RWPE1 (cell line): ENCODE measurements at regions not wholly inside any gene's neighbourhood (a gene's known extent, or its start where the extent isn't known, plus 50 kb on each side); places are given as distances from the start of the nearest gene placed in this dataset.

ENCODE experiments used
- CTCF ChIA-PET: fragments of 350-600 bp; sonication (Branson Sonifier 250); formaldehyde crosslinking; extraction: SDS; loops from one replicate; lab custom pipeline; 2021; lab: Yijun Ruan, JAX
- POLR2A ChIA-PET: fragments of 400-600 bp; formaldehyde crosslinking; extraction: SDS; loops from one replicate; lab custom pipeline; 2020; ENCODE audit warnings: antibody characterized with exemption; ENCODE audit not compliant: low non-redundant PET; lab: Yijun Ruan, JAX
- DNase-seq: peaks from one replicate; pipeline ENCODE4 v3.0.0; 2012; ENCODE audit warnings: low spot score
- H3K27ac ChIP-seq: fragments of 450-650 bp; 2 replicates; pipeline ENCODE4 v1.5.1; 2017
- TF ChIP-seq, protein P1 (sequence below): fragments of 450-650 bp; conservative IDR thresholded peaks from 2 replicates; pipeline ENCODE4 v1.5.1; 2017; ENCODE audit warnings: low read depth, mild to moderate bottlenecking

DNA sequence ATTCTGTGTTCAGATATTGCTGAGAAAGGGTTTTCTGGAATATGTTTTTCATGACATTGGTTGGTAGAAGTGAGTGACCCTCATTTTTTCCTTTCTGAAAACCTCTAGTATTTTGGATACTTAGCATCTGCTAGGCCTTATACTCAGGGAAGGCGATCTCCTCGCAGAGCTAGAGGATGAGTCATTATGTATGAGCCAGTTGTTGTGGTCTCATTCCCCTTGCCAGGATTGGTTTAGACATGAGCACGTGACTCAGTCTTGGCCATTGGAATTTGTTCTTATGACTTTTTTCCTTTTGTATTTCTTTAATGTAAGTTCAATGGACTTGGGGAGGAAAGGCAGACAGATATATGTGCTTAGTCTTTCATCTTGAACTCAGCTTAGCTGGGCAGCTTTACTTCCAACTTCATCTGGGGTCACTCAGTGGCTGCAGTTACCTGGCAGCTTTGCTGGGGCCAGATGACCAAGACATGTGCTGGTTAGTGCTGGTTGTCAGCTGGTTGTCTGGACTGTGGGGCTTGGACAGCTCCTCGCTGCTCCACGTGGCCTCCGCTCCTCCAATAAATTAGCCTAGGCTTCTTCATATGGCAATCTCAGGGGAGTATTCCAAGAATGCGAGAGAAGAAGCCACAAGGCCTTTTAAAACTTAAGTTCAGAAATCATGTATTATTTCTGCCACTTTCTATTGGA lies 207.5 kb downstream of the IL20RB start:
- DNase-seq: peak; percentile 69
- CTCF ChIA-PET: interaction anchor here (0.6 kb wide), 1 partner anchor 236 kb away, joined by 3 read pairs; no protein-coding TSS in a partner anchor
- TF ChIP-seq, protein P1, sequence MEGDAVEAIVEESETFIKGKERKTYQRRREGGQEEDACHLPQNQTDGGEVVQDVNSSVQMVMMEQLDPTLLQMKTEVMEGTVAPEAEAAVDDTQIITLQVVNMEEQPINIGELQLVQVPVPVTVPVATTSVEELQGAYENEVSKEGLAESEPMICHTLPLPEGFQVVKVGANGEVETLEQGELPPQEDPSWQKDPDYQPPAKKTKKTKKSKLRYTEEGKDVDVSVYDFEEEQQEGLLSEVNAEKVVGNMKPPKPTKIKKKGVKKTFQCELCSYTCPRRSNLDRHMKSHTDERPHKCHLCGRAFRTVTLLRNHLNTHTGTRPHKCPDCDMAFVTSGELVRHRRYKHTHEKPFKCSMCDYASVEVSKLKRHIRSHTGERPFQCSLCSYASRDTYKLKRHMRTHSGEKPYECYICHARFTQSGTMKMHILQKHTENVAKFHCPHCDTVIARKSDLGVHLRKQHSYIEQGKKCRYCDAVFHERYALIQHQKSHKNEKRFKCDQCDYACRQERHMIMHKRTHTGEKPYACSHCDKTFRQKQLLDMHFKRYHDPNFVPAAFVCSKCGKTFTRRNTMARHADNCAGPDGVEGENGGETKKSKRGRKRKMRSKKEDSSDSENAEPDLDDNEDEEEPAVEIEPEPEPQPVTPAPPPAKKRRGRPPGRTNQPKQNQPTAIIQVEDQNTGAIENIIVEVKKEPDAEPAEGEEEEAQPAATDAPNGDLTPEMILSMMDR: no peak
- no peak overlapping the region for H3K27ac ChIP-seq
- POLR2A ChIA-PET: no interaction called here

DNA sequence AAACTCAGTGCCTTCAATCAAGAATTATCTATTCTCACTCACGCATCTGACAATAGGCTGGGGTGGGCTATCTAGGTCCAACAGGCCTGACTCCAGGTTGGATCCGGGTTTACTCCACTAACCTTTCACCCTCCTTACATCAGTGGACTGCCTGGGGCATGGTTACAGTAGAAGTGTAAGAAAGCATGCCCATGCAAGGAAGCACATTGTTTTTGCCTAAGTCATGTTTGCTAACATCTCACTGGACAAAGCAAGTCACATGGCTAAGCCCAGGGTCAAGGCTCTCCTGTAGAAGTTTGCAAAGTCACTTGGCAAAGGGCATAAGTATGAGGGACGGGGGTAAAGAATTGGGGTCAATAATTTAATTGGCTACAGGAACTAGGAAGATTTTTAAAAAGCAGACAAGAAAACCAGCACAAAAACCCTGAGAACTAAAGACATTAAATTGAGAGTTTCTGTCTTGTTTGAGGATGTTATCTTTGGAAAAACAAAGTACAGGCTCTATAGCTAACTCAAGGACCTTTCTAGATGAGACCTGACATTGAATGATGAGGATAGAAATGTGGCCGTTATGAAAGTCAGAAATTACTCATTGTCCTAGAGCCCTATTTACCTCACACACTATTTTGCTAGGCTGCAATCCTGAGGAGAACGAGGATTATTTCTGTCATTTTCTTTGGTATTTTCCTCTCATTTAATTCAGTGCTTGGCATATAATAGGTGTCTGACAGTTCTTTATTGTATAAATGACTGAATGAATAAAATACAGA lies 214.2 kb downstream of the IL20RB start:
- peak; percentile 41 for DNase-seq
- TF ChIP-seq, protein P1: no peak
- CTCF ChIA-PET: no interaction called here
- POLR2A ChIA-PET: no interaction called here
- no peak overlapping the region for H3K27ac ChIP-seq

DNA sequence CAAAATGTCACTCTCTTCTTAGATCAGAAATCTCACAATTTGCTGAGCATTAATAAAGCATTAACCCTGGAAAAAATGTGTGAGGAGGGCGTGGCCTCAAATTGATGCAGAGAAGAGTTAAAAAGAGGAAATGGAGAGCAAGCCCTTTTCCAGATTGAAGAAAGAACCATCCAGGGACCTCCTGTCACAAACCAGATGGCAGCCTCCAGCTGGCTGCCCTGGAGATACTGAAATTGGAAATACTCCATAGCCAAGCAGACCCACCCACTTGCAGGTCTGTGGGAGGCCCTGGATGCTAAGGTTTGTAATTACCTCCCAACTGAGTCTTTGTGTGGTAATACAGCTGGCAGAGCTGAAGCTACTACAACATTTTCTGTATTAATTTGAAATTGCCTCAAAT lies 214.9 kb downstream of the IL20RB start:
- ChIA-PET CTCF (no interaction called here), POLR2A (no interaction called here)
- TF ChIP-seq, protein P1: no peak
- DNase-seq: no peak
- no peak overlapping the region for H3K27ac ChIP-seq

DNA sequence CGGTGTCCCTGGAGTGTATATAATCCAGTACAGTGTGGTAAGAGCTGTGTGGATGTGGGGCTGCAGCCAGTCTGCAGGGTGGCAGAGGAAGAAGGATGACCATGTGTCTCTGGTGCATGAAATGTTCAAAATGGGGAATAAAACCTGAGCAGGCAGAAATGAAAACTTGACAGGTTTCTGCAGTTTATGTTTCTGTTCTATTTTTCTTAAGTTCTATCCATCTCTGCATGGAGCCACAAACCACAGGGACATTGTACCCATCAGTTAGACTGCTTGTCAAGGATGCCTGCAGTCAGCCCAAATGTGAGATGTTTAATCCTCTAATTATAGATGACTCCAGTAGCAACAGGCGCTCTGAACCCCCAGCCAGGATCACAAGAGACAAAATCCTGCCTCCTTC lies 216.7 kb downstream of the IL20RB start:
- POLR2A ChIA-PET: interaction anchor here (0.6 kb wide), 1 partner anchor 16 kb away, joined by 3 read pairs; no protein-coding TSS in a partner anchor
- no peak overlapping the region for H3K27ac ChIP-seq
- TF ChIP-seq, protein P1: no peak
- DNase-seq: no peak
- CTCF ChIA-PET: interaction anchor here (0.7 kb wide), 1 partner anchor 1248 kb away, joined by 3 read pairs; no protein-coding TSS in a partner anchor

DNA sequence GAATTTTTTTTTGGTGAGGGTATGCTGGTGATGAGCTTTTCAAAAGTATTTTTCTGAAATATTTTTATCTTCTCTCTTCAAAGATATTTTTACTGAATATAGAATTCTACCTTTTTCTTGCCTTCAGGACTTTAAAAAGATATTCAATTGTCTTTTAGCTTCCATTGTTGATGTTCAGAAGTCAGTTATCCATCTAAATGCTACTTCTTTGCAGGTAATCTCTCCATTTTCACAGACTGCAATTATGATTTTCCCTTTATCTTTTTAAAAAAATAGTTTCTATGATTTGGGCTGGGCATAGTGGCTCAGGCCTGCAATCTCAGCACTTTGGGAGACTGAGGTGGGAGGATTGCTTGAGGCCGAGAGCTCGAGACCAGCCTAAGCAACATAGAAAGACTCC lies 222.4 kb downstream of the IL20RB start:
- TF ChIP-seq, protein P1: no peak
- ChIA-PET CTCF (interaction anchor here (1.0 kb wide), 1 partner anchor 74 kb away, joined by 3 read pairs; no protein-coding TSS in a partner anchor), POLR2A (no interaction called here)
- no peak for DNase-seq
- no peak overlapping the region for H3K27ac ChIP-seq

DNA sequence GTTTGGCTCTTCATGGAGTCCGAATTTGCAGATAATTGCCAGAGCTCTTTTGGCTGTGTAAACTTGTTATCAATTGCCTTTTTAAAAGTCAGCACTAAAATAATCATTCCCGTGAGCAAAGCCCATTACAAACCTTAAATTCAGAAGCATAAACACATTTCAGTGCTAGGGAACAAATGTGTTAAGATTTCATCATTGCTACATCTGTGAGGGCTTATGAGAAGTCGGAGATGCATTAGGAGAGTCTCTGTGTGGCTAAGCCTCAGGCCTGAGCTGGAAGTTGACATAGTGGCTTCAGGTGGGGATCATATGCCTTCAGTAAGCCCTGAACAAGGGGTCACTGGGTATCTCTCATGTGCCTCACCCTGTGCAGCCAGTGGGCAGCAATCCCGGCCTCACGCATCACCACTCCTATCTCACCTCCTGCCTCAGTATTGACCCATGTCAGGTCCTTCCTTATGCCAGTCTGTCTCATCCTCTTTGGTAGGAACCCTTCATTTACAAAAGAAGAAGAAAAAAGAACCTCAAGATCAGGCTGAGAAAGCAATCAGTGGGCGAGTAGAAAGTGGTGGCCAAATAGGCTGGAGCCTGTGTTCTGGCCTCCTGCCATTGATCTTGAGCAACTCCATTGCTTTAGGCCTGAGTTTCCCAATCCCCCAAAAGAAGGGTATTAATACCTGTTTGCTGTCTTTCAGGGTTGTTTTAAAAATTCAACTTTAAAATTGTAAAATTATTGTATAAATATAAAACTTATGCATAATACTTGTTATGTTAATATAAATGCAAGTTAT lies 233.5 kb downstream of the IL20RB start:
- no peak for DNase-seq
- ChIA-PET POLR2A (interaction anchor here (0.8 kb wide), 1 partner anchor 17 kb away, joined by 3 read pairs; no protein-coding TSS in a partner anchor), CTCF (no interaction called here)
- no peak overlapping the region for H3K27ac ChIP-seq
- TF ChIP-seq, protein P1: no peak
